Medulla oblongata (tissue), 1 donor: ENCODE measurements at regions not wholly inside any gene's neighbourhood (a gene's known extent, or its start where the extent isn't known, plus 50 kb on each side); places are given as distances from the start of the nearest gene placed in this dataset.

Experiments used
- DNase-seq: peaks from one replicate; pipeline ENCODE4 v3.0.0-alpha.2; 2015; ENCODE audit errors: extremely low spot score

DNA sequence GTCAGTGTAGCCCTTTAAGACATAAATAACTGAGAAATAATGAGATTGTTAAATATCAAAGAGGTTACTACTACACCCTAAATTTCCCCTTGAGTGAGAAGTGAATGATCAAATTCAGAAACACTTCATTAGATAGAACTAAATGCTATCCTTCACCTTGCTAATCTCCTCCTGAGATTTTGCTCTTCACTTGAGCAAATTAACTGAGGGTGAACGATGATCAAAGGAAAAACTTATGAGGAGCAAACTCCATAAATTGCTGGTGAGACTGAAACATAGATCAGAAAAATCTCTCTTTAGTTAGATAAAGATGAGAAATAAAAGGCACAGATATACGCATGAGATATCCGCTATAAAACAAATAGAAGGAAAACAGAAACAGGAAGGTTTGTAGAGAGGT is 63.1 kb upstream of the TANC1 start:
- no peak for DNase-seq

DNA sequence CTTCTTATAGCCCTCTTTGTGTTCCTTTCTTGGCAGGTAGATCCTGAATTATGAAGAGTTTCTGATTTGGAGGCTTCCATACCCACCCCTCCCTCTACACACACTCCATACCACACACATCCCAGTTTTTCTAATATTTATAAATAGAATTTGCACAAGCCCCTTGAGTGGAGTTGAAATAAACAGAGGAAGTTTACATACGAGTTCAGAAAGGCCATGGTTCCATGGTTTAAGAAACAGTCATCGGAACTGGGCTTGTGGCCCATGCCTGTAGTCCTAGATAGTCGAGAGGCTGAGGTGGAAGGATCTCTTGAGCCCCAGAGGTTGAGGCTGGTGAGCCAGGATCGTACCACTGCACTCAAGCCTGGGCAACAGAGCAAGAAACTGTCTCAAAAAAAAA is 62.7 kb upstream of the TANC1 start:
- DNase-seq, result no peak

DNA sequence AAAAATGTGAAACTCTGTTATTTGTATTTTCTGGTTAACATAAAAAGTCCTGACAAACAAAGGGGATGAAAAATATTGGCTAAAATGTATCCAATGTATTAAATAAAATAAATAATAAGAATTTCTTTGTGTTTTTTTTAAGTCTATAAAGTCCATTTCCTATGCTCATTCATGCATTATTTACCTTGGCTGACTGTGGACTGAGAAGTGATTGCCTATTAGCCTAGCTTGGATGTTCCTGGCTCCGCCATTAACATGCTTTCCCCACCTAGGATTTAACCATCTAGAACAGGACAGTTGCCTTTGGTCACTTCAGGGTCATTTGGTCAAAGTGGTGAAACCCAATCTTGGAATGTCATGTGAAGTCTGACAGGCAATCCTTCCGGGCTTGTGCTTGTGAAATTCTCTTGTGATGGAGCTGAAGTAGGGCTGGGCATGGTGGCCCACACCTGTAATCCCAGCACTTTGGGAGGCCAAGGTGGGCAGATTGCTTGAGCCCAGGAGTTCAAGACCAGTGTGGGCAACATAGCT is 60.4 kb upstream of the TANC1 start:
- DNase-seq, result no peak

DNA sequence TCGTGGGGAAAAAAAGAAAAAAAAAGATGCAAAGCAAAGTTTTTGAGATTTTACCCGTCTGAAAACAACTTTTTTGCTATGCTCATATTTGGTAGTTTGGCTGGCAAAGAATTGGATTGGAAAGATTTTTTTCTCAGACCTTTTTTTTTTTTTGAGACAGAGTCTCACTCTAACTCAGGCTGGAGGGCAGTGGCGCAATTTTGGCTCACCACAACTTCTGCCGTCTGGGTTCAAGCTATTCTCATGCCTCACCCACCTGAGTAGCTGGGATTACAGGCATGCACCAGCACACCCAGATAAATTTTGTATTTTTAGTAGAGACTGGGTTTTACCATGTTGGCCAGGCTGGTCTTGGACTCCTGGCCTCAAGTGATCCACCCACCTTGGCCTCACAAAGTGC is 56.3 kb upstream of the TANC1 start:
- peak; percentile 27 for DNase-seq

DNA sequence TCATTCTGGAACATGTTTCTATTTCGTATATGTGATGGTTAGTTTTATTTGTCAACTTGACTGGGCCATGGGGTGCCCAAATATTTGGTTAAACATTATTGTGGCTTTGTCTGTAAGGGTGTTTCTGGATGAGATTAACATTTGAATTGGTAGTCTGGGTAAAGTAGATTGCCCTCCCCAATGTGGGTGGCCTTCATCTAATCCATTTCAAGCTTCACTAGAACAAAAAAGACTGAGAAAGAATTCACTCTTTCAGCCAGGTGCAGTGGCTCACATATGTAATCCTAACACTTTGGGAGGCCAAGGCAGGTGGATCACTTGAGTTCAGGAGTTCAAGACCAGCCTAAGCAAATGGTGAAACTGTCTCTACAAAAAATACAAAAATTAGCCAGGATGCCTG is 55.7 kb upstream of the TANC1 start:
- no peak for DNase-seq

DNA sequence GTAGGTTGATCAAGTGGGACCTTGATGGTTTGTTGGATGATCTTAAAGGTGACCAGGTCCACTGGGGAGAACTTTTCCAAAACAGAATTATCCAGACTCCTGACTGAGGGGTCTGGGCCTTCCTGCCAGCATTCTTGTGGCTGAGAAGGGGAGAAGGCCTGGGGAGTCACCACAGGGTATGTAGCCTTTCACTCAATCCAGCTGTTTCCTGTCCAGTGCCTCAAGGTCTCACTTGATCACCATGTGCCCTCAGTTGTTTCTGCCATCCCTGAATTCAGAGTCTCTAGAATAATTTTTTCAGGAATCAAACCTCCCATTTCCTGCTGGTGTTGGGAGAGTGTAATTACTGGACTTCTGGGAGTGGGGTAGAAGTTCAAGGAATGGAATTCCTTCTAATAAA is 54.4 kb upstream of the TANC1 start:
- no peak for DNase-seq

DNA sequence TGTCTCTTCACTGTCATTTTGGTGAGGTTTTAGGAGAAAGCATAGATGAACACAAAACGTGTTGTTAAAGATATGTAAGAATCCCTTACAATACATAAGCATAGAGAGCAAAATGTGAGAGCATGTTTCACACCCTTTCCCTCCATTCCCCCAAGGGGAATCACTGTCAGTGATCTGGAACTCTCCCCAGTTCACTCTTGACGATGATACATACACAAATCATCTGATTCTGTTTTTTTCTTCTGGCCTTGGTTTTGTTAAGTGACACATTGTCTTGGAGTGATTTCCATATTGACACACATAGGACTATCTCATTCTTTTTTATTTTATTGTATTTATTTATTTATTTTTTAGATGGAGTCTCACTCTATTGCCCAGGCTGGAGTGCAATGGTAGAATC is 53.7 kb upstream of the TANC1 start:
- DNase-seq, result no peak

DNA sequence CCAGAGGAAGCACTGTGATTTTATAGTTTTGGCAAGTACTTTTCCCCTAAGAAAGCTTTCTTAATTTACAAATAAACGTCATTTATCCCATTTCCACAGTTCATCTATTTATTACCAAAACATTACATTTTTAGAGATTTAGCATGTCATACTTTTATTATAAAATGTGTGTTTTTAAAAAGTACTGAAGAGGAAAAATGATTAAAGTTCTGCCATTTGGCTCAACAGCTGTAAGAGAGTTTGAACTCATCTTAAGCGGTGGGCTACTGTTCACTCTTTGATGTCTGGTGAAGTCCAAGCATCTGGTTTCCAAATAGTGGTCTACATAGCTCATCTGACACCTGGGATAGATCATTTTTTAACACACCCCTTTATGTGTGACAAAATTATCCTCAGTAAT is 51.3 kb upstream of the TANC1 start:
- no peak for DNase-seq

DNA sequence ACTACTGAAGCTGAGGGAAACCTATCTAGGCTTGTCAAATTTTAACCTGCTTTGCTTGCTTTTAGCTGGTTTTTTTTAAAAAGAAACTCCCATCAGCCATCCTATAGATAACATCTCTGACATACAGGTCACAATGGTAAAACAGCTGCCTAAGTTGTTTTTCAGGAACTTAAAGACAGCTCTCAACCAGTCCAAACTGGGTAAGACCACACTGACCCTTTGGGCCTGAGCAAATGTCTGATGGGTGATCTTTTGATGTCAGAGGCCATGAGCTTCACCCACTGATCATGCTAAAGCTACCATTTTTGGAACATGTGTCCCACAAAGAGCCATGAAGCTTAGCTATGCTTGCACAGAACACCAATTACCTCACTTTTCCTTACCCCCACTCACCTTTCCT is 50.0 kb upstream of the TANC1 start:
- no peak for DNase-seq
